HT1080 (cell line): ENCODE measurements at regions not wholly inside any gene's neighbourhood (a gene's known extent, or its start where the extent isn't known, plus 50 kb on each side); places are given as distances from the start of the nearest gene placed in this dataset.
A peak's percentile ranks its signal among the peaks of the same experiment; 100 is the strongest.
"Not testable (repeated sequence)": the region's sequence is repeated elsewhere in the genome, so short reads cannot be mapped to it uniquely, and the experiment has no call there.

Experiments
- DNase-seq: peaks from one replicate; pipeline ENCODE4 v3.0.0-alpha.2; 2015; ENCODE audit warnings: low read depth

DNA sequence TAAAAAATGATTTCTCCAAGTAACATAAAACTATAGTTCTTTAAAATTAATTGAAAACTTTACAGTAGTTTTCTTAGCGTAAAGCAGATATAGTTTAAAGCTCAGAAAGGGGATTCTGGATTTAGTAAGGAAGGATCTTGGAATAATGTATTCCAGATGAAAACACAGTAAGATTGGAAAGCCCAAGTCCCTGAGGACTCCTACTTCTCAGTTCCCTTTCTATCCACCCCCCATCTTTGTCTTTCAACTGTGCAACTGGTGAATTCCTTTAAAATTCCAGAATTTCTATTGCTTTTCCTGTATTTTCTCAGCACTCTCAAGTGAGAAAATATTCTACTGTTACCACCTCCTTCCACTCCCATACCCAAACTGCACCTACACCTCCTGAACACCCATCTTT lies 184.5 kb upstream of the FBN2 start:
- no peak for DNase-seq

DNA sequence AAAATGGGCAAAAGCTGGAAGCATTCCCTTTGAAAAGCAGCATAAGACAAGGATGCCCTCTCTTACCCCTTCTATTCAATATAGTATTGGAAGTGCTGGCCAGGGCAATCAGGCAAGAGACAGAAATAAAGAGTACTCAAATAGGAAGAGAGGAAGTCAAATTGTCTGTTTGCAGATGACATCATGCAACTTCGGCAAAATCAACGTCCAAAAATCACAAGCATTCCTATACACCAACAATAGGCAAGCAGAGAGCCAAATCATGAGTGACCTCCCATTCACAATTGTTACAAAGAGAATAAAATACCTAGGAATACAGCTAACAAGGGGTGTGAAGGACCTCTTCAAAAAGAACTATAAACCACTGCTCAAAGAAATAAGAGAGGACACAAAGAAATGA lies 192.0 kb upstream of the FBN2 start:
- not testable (repeated sequence) for DNase-seq

DNA sequence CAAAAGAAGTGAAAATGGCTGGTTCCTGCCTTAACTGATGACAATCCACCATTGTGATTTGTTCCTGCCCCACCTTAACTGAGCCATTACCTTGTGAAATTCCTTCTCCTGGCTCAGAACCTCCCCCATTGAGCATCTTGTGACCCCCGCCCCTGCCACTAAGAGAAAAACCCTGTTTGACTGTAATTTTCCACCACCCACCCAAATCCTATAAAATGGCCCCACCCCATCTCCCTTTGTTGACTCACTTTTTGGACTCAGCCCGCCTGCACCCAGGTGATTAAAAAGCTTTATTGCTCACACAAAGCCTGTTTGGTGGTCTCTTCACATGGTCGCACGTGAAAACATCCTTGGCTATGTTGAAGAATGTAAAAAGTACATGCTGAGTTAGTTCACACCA lies 197.6 kb upstream of the FBN2 start:
- DNase-seq: not testable (repeated sequence)

DNA sequence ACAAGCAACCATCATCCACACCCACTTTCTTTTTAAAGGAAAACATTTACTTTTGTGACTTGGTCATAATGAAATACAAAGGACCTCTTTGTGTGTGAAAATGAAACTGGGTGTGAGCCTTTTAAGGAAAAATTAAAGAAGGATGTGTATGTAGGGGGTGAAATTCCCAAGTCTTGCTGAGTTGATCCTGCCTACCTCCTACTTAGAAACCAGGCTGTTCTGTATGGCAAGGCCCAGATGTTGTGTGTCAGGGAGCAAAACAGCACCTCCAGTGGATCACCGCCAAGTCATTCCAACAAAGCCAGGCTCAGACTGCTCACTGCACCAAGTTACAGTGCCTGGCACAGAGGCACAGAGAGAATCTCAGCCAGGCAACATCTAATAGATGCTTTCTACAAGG lies 198.5 kb upstream of the FBN2 start:
- DNase-seq: peak; percentile 80

DNA sequence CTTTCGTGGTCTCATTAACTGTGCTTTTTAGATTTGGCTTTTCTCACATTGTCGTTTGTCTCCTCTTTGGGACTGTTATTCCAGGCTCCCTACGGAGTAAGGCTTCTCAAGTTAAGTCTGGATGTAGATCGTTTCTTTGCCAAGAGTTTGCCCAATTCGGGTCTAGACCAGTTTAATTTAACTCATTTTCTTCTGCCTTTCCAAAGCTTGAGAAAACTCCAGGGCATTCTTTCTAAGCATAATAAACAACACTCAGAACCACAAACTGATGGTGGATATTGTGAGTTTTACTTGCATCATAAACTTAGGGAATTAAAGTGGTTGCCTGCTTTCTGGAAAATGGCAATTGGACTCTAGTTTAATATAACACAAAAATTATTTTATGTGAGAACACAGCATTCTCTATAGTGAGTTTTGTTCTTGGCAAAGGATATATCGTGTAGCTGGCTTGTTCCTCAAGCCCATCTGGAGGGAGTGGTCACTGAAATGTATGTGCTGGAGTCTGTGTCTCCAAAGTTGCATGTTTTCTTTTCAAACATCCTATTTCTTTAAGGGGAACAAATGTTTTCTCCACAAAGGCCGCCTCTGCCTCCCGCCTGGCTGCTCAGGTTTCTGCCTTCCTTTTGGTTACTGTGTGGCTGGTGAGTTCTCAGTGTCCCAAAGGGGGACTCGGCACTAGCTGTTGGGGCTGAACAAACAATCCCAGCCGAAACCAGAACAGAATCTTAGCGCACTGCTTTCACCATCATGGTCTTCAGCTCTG lies 211.3 kb upstream of the FBN2 start:
- DNase-seq: no peak

DNA sequence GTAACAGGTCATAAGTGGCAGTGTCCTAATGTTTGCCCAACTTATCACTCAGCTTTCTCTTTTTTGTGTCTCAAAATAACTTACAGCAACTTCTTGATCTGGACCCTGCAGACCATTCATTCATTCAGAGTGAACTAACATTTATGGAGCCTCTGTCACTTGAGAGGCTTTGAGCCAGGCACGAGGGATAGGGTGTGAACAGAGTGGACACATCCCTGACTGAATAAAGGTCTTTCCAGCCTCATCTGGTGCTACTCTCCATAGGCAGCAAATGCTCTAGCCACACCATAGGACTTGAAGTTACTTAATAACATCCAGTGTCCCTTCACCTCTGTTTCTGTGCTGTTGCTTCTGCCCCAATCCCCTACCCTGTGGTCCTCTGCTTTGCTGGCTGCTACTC lies 212.1 kb upstream of the FBN2 start:
- no peak for DNase-seq

DNA sequence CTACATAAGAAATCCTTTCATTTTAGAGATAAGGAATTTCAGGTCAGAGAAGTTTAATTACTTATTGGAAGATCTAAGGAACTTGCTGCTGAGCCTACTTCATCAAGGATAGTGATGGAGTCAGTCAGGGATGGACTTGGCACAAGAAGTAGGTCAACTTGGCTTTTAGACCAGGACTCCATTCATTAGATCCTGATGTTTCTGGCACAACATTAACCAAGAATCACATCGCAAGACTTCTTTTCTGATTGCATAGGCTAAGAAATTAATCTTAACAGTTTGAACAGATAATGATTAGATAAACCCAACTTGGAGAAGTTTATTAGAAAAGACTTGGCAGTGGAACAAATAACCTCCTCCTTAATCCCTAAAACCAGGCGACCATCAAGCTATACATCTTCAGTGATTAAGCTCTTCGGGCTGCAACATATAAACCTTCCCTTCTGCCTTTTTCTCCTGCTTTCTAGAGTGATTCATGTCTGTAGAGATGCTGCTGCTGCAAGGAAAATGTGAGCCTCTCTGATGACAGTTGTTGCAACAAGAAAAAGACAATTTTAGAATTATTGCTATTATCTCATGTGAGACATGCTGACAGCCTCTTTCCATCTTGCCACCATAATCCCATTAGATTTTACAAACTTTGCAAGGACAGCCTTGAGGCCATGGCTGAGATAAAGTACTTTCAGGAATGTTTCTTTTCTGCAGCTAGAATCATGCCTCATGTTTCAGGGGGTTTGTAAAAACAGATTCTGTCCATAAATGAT lies 207.9 kb upstream of the SLC27A6 start:
- no peak for DNase-seq

DNA sequence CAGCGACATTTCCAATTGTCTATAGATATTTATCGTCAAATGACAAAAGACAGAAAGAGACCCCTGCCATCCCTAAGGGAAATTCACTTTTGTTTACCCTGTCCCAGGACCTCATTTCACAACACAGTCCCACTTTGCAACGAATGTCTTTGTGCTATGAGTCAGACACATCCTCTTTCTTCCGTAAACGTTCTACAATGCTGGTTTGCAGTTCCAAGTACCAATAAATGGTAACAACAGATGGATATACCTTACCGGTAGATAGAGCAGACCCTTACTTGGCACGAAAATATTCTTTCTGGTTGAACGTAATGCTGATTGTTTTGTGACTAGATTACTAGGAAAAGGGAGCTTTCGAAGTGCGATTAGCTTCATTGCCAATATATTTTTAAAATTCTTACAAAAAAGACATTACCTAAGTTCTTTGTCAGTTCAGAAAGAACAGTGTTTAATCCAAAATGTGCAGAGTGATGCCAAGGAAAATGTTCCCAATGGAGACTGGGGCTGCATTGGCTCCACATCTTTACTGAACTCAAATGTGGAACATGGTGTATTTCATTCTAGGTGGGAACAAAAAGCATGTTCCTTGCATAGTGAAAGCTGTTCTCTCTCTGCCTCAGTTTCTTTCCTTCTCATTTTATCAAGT lies 202.5 kb upstream of the SLC27A6 start:
- no peak for DNase-seq

DNA sequence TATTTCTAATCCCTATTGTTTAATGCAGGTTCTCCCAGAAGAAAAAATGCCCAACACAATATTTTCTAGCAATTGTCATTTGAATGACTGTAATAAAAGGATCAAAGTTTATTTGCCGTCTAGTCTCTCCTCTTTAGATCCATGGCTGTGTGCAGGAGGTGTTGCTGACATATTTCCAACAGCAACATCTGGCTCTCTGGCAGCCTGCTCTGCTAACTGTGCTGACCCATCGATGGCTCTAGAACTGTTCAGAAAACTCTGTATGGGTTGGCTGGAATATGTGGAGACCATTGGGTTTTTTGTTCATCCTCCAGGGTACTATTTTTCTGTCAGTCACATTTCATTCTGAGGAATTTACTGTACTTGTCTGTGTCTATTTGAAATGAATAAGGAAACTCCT lies 202.0 kb upstream of the SLC27A6 start:
- no peak for DNase-seq

DNA sequence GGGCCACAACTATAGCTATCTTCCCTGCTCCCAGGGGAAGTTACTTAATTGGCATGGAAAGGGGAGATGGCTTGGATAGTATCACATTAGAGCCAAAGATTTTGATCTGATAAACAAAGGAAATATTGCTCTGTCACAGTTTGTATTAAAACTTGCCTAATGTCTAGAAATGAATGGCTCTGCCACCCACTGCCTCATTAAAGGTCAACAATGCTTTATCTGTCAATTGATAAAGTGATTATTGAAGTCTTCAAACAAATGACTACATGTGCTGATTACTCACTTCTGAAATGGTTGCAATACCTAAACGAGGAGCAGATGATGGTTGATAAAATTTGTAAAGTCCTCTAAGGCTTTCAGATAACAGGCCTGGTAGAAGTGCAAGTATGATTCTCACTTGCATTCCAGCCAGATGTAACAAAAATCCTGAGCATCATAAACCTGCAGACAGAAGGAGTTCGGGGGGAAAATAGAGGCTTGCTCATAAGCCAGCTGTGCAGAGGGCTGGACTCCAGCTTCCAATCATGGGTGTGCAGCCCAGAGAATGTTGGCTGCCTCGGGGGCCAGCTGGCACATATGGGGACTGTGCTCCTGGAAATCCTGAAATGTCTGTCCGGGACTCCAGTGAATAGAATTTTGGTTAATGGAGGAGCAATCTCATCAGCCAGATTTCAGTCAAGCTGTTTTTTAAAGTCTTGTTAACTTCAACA lies 200.5 kb upstream of the SLC27A6 start:
- DNase-seq: no peak

DNA sequence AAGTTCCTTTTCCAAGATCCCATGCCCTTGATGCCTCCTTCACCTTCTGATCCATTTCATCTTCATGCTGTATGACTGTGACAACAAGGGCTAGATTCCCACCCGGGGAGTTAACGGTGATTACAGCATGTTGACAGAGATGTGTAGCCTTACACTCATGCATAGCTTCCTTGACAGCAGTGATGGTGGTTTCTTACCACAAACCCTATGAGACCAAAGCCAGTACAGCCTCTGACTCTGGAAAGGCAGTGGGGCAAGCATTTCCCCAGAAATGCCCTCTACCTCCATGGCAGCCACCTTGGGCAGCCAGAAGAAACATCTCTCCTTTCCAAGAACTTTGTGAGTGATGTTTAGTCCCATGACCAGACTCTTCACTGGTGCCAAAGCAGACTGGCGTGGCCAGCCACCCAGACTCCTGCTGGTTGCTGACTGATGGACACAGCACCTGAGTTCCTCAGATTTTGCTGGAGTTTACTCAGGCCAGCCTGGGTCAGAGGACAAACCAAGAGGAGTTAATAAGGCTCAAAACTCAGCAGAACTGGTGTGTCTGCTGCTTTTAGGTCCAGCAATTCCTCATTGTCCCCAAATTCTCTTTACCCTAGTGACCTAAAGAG lies 199.7 kb upstream of the SLC27A6 start:
- no peak for DNase-seq

DNA sequence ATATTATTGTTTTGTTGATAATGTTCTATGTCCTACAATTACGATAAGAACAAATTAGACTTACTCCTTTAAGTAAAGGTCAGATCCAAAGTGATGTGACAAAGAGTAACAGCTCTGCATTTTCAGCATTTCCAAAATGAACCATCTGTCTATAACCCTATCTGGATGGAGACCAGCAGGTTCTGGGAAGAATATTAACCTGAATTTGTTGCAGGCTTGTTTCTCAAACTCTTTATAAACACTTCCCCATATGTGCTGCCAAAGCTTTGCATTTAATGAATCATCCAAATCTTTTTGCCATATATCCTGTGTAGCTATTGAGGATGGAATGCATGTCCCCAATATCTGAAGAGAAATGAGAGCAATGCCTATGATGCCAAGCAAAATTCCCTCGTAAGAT lies 198.9 kb upstream of the SLC27A6 start:
- DNase-seq: no peak

DNA sequence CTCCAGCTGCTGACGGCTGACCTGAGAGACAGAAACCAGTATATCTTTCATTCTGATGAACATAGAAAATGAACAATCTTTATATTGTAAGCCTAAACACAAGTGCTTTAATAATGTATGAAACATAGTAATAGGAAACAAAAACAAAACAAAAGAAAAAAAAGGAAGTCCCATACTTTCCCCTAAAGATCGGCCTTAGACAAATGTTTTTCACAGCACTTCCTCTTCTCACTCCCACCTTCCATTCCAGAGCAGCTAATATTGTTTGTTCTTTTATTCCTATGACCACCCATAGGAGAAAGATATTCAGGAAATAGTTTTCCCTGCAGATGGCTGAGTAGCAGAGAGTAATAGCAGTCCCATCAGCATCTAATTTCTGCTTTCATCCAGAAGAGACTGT lies 194.4 kb upstream of the SLC27A6 start:
- no peak for DNase-seq

DNA sequence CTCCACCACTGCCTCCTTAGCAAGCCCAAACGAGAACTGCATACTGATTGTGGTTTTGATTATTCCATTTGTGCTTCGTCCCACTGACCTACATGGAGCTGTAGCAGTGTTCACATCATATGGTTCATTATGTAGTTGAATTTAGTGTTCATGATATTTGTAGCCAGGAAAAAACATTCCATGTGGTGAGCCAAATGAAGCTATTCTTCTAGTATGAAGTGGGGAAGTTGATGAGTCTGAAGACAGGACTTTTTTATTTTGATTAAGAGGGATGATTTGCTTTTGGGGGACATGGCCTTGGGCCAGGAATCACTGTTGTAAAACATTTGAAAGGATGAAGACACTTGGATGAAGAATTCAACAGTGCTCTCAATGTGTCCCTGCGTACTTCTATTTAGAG lies 192.9 kb upstream of the SLC27A6 start:
- DNase-seq: no peak

DNA sequence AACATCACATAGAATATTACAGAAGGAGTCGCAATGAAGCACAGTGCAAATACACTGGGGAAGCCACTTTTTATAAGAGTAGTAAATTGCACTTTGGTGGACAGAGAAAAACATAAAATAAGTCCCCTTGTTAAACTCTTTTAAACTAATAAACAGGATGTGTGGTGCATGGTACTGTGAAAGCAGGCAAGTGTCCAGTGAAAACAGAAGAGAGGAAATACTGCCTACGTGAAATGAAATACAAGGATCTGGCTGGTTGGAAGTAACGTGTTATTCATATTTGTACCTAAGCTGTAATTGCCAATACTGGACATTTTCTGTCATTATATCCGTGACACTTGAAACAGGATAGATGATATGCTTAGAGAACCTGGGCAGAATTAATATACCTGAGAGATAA lies 191.9 kb upstream of the SLC27A6 start:
- no peak for DNase-seq

DNA sequence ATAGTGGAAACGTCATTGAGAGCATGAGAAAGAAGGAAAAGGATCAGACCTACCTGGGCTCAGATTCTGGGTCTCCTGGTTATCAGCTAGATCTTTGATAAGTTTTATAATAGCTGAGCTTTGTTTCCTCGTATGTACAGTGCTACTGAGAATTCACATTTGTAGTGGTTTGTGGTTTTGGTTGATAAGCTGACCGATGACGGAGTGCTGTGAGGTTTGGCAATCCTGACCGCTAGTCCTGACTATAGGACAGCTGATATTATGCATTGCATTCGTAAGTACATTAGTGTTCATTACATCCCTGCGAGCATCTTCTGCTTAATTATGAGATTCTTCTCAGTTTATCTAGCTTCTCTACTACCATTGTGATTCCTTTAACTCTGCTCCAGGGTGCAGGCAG lies 190.7 kb upstream of the SLC27A6 start:
- peak; percentile 85 for DNase-seq

DNA sequence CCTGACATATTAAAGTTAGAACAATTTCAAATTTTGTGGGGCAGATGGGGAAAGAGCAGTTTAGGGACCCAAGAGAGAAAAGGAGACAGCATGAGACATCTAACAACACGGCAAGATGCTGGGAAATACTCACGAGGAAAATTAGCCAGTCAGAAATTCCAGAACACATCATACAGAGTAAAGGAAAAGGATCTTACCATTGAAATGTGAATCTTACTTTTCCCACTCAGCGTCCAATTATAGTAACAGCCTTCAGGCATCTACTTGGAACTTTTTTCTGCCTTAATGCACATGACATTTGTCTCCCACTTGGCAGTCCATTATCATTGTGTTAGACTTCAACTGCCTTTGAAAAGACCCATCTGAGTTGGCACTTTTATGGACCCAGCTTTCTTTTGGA lies 189.7 kb upstream of the SLC27A6 start:
- DNase-seq: no peak

DNA sequence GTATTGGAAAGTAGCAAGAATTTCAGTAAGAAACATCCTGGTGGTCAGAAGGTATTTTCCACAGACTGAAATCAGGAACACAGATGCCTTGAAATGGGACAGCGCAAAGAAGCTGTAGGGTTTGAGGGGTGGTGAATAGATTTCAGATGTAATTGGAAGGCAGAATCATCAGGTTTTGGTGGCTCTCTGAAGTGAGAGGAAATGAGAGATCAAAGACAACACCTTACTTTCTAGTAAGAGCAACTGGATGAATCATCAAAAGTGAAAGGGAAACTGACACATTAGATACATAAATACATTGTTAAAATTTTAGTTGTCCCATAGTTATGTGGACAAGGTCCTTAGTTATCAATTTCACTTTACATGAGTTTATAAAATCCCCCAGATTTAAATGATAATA lies 188.2 kb upstream of the SLC27A6 start:
- DNase-seq: peak; percentile 13

DNA sequence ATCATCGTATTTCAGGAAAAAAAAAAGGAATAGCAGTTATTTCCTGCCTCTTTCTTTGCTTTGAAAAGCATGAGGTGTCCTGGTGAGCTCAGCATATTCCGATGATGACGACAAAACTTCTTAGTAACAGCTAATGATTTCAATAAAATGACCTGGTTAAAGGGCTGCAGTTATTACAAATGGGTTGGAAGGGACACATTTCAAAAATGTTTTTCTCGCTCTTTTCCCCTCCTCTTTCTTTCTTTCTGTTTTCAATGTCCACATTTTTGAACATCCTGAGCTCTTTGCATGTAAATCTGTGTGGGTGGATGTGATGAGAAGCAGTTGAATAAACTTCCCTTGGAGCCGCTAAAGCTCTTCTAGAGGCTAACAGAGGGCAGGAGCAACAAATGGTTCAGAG lies 186.8 kb upstream of the SLC27A6 start:
- no peak for DNase-seq

DNA sequence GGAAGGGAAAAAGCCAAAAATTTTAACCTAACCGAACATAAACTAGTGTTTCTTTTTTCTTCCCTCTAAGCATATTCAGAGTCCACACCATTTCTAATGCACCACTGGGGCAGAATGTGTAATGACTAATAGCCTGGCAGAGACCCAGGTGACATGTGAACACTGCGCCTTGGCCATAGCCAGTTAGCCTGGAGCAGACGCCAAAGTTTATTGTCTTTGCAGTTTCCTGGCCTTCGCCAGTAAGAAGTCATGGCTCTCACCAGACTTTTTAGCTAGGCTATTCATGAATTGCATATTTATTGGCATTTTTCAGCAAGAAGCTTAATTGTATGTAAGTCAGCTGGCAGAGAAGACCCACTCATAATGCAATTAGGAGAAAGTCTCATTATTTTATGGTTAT lies 182.8 kb upstream of the SLC27A6 start:
- peak; percentile 83 for DNase-seq

DNA sequence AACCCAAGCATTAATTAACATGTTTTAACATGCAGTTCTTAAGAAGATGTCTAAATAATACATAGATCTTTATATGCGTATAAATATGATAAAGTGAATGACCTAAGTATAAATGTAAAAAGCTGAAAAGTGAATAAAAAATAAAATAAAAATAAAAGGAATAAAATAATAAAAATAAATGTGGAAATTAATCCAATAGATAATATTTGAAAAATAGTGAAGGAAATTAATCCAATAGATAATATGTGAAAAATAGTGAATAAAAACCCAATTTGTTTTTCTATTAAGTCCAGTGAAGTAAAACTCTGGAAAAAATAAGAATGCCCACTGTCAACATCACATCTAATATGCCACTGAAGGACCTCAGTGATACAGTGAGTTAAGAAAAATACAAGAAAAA lies 180.6 kb upstream of the SLC27A6 start:
- no peak for DNase-seq

DNA sequence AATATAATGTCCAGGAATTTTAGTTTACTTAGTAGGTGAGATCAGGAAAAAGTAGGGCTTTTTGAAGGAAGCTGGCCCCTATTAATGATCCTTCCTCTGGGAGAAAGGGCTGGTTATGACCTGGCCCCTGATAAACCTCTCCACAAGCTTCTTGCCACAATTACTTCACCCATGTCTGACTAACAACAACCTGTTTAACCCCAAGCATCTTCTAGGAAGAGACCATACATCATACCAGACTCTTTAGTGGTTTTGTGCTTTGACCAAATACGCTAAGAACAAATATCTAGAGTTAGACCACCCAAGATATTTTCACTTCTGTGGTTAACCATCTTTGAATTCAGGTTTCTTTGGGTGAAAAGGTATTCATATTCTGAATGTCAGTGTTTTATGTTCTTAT lies 174.0 kb upstream of the SLC27A6 start:
- no peak for DNase-seq
